Gastroesophageal sphincter (tissue), 4 donors: ENCODE measurements at regions not wholly inside any gene's neighbourhood (a gene's known extent, or its start where the extent isn't known, plus 50 kb on each side); places are given as distances from the start of the nearest gene placed in this dataset.

ENCODE experiments used
- ATAC-seq: fragments of 150-250 bp; one replicate; pipeline ENCODE4 v1.9.1; 2016; ENCODE audit warnings: mild to moderate bottlenecking, moderate library complexity
- H3K27ac ChIP-seq, 4 donors: fragments of 200-600 bp; sonication (generic) in 3 of 4; 1 replicate in 3 of 4; 2 replicates in 1 of 4; pipeline ENCODE4 v1.5.1; 2016 to 2019
- H3K27me3 ChIP-seq: fragments of 200-600 bp; sonication (generic); one replicate; pipeline ENCODE4 v1.5.1; 2019
- H3K36me3 ChIP-seq, 2 donors: fragments of 200-600 bp; sonication (generic); one replicate each; pipeline ENCODE4 v1.5.1; 2019; ENCODE audit warnings: control low read depth in 1 of 2
- H3K4me1 ChIP-seq, 3 donors: fragments of 200-600 bp; sonication (generic); 1 replicate in 2 of 3; 2 replicates in 1 of 3; pipeline ENCODE4 v1.5.1; 2016 to 2019; ENCODE audit warnings: control low read depth in 2 of 3
- H3K4me3 ChIP-seq, 2 donors: fragments of 200-600 bp; sonication (generic); one replicate each; pipeline ENCODE4 v1.5.1; 2019; ENCODE audit warnings: mild to moderate bottlenecking in 1 of 2, moderate library complexity in 1 of 2
- H3K9me3 ChIP-seq, 3 donors: fragments of 200-600 bp; sonication (generic); one replicate each; pipeline ENCODE4 v1.5.1; 2017 to 2019; ENCODE audit warnings: control low read depth in 2 of 3
- EP300 ChIP-seq: sonication (generic); formaldehyde crosslinking; IDR thresholded peaks from one replicate; pipeline ENCODE4 v1.6.1; 2017; ENCODE audit warnings: antibody characterized with exemption, mild to moderate bottlenecking
- POLR2A ChIP-seq, 2 donors: fragments of 450-650 bp; IDR thresholded peaks; one replicate each; pipeline ENCODE4 v1.6.1; 2017; ENCODE audit warnings: antibody characterized with exemption in 2 of 2, mild to moderate bottlenecking in 2 of 2, moderate library complexity in 1 of 2
- POLR2AphosphoS5 ChIP-seq: sonication (generic); formaldehyde crosslinking; IDR thresholded peaks from one replicate; pipeline ENCODE4 v1.6.1; 2017; ENCODE audit warnings: antibody characterized with exemption
- WGBS, 2 donors: methylation state at CpG; one replicate each; pipeline ENCODE4 v1.1.5; 2018; ENCODE audit warnings: low coverage in 1 of 2; 5-methylcytosine and 5-hydroxymethylcytosine counted together
- TF ChIP-seq, protein P1 (sequence below), 4 experiments: fragments of 200-600 bp in 2 of 4; fragments of 450-650 bp in 2 of 4; sonication (generic) in 1 of 4; IDR thresholded peaks; one replicate each; pipeline ENCODE4 v1.5.1; 2017 to 2019; ENCODE audit warnings: antibody characterized with exemption in 4 of 4, mild to moderate bottlenecking in 2 of 4, moderate library complexity in 2 of 4

DNA sequence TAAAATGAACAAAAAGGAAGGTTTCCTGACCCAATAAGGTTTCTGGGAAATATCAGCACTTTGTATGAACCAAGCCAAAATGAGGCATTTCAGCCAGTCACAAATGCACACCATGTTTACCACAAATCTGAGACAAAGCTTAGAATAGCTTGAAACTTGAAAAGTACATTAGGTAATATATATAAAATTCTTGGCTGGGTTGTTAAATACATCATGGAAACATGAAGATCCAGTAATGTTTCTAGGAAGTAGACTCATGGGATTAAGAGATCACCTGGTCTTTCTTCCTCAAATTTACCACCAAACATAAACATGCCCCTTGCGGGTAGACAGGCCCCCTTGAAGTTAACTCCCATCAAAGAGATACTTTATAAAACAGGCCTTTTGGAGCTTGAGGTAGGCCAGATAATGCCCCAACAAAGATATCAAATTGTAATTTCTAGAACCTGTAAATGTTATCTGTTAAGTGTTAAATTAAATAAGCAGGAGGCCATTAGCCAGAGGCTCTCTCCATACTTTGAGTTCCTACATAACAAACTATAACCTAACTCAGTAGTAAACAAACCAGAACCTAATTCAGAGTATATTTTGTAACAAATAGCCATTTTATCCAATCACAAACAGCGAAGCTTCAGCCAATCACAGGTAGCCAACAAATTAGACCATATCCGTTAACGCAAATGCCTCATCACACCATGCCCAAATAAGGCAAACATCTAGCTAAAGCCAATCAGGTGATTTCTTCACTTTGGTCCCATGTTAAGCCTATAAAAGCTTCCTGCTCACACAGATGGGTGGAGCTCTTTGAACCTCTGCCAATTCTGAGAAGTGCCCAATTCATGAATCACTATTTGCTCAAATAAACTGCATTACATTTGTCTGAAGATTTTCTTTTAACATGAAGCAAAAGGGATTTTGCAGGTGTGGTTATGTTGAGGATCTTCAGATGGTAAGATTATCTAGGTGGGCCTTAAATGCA, 127.9 kb upstream of the TARS1 start:
- Histone ChIP-seq H3K36me3 (no peaks in the 10 kb centered on the region), H3K27ac (no peak overlapping the region), H3K4me1 (peaks cover 0 to 9% (median 0%) of the 10 kb centered on the region in 3 donors), H3K9me3 (no peaks in the 10 kb centered on the region), H3K4me3 (no peak overlapping the region), H3K27me3 (no peaks in the 10 kb centered on the region)
- ATAC-seq, result no peak
- TF ChIP-seq POLR2AphosphoS5, result no peak
- TF ChIP-seq, protein P1, sequence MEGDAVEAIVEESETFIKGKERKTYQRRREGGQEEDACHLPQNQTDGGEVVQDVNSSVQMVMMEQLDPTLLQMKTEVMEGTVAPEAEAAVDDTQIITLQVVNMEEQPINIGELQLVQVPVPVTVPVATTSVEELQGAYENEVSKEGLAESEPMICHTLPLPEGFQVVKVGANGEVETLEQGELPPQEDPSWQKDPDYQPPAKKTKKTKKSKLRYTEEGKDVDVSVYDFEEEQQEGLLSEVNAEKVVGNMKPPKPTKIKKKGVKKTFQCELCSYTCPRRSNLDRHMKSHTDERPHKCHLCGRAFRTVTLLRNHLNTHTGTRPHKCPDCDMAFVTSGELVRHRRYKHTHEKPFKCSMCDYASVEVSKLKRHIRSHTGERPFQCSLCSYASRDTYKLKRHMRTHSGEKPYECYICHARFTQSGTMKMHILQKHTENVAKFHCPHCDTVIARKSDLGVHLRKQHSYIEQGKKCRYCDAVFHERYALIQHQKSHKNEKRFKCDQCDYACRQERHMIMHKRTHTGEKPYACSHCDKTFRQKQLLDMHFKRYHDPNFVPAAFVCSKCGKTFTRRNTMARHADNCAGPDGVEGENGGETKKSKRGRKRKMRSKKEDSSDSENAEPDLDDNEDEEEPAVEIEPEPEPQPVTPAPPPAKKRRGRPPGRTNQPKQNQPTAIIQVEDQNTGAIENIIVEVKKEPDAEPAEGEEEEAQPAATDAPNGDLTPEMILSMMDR (IDR thresholded peaks at IDR 0.05), result no peak
- no peak for TF ChIP-seq EP300
- TF ChIP-seq POLR2A (IDR thresholded peaks at IDR 0.05), result no peak
- WGBS, 2 donors, result 95 to 97% methylated on average over 4 of the region's 4 CpGs

DNA sequence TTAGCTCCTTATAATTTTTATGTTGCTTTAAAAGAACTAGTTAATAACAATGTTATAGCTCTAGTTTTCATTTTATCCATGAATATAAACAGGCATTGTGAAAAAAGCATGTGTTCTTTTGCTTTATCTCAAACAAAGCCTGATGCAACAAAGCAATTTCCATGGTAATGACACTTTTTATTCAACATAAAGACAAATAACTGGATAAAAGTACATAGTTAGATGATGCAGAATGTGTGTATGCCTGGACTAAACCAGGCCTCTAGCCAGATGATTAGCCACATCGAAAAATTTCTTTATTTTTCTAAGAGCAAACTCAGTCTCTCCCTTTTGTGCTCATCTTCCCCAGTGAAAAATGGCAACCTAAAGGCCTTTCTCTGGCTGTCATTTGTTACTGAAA, 125.6 kb upstream of the TARS1 start:
- no peak for ATAC-seq
- WGBS, 2 donors, result 50 to 73% methylated on average over 1 of the region's 1 CpG
- Histone ChIP-seq H3K27me3 (no peaks in the 10 kb centered on the region), H3K36me3 (no peaks in the 10 kb centered on the region), H3K4me1 (peaks cover 0 to 4% (median 3%) of the 10 kb centered on the region in 3 donors), H3K4me3 (no peak overlapping the region), H3K27ac (no peak overlapping the region), H3K9me3 (no peaks in the 10 kb centered on the region)
- TF ChIP-seq, protein P1 (IDR thresholded peaks at IDR 0.05), result no peak
- no peak for TF ChIP-seq EP300
- no peak for TF ChIP-seq POLR2AphosphoS5

DNA sequence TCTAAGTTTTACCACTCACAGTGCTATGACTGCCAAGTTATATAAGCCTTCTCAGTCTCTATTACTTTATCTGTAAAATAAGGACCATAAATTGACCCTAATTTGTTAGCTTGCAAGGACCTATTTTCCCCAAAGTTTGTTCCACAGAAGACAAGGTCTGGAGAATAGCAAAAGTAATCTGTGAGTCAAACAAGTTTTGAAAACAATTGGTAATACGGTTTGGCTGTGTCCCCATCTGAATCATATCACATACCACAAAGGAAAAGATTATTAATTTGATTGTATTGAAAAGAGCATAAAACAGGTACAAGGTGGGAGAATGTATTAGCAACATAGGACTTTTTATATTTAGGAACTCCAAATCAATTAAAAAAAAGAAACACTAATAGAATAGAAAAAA, 124.0 kb upstream of the TARS1 start:
- no peaks in the 10 kb centered on the region for H3K27me3 ChIP-seq
- H3K4me1 ChIP-seq, result peaks cover 0 to 17% (median 3%) of the 10 kb centered on the region in 3 donors
- no peak for ATAC-seq
- no peaks in the 10 kb centered on the region for H3K9me3 ChIP-seq
- 86 to 100% methylated on average over 1 of the region's 1 CpG for WGBS, 2 donors
- H3K4me3 ChIP-seq, result no peak overlapping the region
- no peak for TF ChIP-seq EP300
- no peak for TF ChIP-seq POLR2A (IDR thresholded peaks at IDR 0.05)
- TF ChIP-seq, protein P1 (IDR thresholded peaks at IDR 0.05), result no peak
- TF ChIP-seq POLR2AphosphoS5, result no peak
- H3K36me3 ChIP-seq, result no peaks in the 10 kb centered on the region
- no peak overlapping the region for H3K27ac ChIP-seq

DNA sequence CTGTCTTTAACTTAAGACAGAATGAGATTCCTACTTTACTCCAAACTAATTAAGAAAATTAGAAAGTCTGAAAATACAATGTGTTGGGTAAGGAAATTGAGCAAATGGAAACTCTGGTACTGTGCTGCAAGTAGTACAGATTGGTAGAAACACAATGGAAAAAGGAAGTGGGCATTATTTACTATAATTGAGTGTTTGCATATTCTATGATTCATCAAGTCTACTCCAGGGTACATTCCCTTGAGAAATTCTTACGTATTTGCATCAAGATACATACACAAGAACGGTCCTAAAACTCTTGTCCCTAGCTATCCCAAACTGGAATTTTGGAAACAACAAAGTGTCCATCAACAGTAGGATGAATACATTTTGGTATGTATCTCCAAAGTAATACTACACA, 123.5 kb upstream of the TARS1 start:
- ATAC-seq, result no peak
- no peak overlapping the region for H3K4me3 ChIP-seq
- H3K27me3 ChIP-seq, result no peaks in the 10 kb centered on the region
- WGBS, 2 donors, result 83 to 84% methylated on average over 2 of the region's 2 CpGs
- H3K27ac ChIP-seq, result no peak overlapping the region
- no peaks in the 10 kb centered on the region for H3K36me3 ChIP-seq
- H3K4me1 ChIP-seq, result peaks cover 0 to 17% (median 3%) of the 10 kb centered on the region in 3 donors
- TF ChIP-seq, protein P1 (IDR thresholded peaks at IDR 0.05), result no peak
- no peak for TF ChIP-seq POLR2AphosphoS5
- no peak for TF ChIP-seq EP300
- no peak for TF ChIP-seq POLR2A (IDR thresholded peaks at IDR 0.05)
- H3K9me3 ChIP-seq, result no peaks in the 10 kb centered on the region

DNA sequence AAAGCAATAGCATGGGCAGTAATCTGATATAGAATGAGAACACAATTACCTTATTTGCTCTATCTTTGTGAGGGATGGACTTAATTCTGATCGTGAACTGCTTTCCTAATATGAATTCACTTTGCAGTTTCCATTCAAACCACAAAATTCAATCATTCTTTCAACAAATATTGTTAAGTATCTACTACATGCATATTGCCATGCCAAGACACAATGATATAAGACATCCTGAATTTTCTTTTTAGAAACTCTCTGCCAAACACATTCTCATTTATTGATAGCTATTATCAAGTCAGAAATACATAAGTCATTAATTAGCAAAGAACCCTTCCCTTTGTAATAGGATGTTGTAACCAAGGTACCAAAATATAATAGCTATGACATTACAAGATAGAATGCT, 121.6 kb upstream of the TARS1 start:
- no peak for ATAC-seq
- H3K9me3 ChIP-seq, result no peaks in the 10 kb centered on the region
- no peaks in the 10 kb centered on the region for H3K27me3 ChIP-seq
- WGBS, 2 donors, result 62 to 78% methylated on average over 1 of the region's 1 CpG
- no peak overlapping the region for H3K4me3 ChIP-seq
- peaks cover 0 to 23% (median 3%) of the 10 kb centered on the region in 3 donors for H3K4me1 ChIP-seq
- TF ChIP-seq POLR2A (IDR thresholded peaks at IDR 0.05) (no peak), EP300 (no peak), POLR2AphosphoS5 (no peak)
- TF ChIP-seq, protein P1 (IDR thresholded peaks at IDR 0.05), result no peak
- H3K36me3 ChIP-seq, result no peaks in the 10 kb centered on the region
- H3K27ac ChIP-seq, result peak overlapping the region in 1 of 4 donors; percentile 66
